Ovary (tissue), 3 donors: ENCODE measurements at regions not wholly inside any gene's neighbourhood (a gene's known extent, or its start where the extent isn't known, plus 50 kb on each side); places are given as distances from the start of the nearest gene placed in this dataset.

Experiments used
- EP300 ChIP-seq: sonication (generic); formaldehyde crosslinking; IDR thresholded peaks from one replicate; pipeline ENCODE4 v1.6.1; 2017; ENCODE audit warnings: antibody characterized with exemption
- POLR2A ChIP-seq: fragments of 450-650 bp; IDR thresholded peaks from one replicate; pipeline ENCODE4 v1.6.1; 2017; ENCODE audit warnings: antibody characterized with exemption, mild to moderate bottlenecking, moderate library complexity
- TF ChIP-seq, protein P1 (sequence below), 3 donors: fragments of 450-650 bp in 2 of 3; fragments of 200-600 bp in 1 of 3; IDR thresholded peaks; one replicate each; pipeline versions ENCODE4 v1.5.1 to v1.8.0; 2016 to 2022; ENCODE audit warnings: antibody characterized with exemption in 3 of 3, mild to moderate bottlenecking in 1 of 3
- donor health status: DM: no; HTN: no; CAD: no.

DNA sequence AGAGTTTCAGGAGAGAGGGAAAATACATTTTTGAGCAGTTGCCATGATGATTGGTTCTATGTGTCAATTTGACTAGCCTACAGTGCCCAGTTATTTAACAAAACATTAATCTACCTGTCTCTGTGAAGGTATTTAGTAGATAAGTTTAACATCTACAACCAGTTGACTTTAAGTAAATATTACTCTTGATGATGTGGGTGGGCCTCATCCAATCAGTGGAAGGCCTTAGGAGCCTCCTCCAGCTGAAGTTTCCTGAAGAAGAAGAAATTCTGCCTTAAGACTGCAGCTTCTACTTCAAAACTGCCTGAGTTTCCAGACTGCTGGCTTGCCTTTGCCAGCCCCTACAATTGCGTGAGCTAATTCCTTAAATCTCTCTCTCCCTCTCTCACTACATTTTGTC, 93.6 kb downstream of the OXSM start:
- no peak for TF ChIP-seq POLR2A
- TF ChIP-seq, protein P1, sequence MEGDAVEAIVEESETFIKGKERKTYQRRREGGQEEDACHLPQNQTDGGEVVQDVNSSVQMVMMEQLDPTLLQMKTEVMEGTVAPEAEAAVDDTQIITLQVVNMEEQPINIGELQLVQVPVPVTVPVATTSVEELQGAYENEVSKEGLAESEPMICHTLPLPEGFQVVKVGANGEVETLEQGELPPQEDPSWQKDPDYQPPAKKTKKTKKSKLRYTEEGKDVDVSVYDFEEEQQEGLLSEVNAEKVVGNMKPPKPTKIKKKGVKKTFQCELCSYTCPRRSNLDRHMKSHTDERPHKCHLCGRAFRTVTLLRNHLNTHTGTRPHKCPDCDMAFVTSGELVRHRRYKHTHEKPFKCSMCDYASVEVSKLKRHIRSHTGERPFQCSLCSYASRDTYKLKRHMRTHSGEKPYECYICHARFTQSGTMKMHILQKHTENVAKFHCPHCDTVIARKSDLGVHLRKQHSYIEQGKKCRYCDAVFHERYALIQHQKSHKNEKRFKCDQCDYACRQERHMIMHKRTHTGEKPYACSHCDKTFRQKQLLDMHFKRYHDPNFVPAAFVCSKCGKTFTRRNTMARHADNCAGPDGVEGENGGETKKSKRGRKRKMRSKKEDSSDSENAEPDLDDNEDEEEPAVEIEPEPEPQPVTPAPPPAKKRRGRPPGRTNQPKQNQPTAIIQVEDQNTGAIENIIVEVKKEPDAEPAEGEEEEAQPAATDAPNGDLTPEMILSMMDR (IDR thresholded peaks at IDR 0.05): no peak
- no peak for TF ChIP-seq EP300
